EH (cell line): ENCODE measurements at regions not wholly inside any gene's neighbourhood (a gene's known extent, or its start where the extent isn't known, plus 50 kb on each side); places are given as distances from the start of the nearest gene placed in this dataset.

Experiments
- DNase-seq: peaks from one replicate; pipeline ENCODE4 v3.0.0-alpha.2; 2015; ENCODE audit warnings: low read depth

GRCh38 chr4:125801924-125802323 lies 487.2 kb downstream of the FAT4 start:
- no peak for DNase-seq

- no peak for DNase-seq
Observed at GRCh38 chr4:125808022-125808421, 493.3 kb downstream of the FAT4 start.

DNA sequence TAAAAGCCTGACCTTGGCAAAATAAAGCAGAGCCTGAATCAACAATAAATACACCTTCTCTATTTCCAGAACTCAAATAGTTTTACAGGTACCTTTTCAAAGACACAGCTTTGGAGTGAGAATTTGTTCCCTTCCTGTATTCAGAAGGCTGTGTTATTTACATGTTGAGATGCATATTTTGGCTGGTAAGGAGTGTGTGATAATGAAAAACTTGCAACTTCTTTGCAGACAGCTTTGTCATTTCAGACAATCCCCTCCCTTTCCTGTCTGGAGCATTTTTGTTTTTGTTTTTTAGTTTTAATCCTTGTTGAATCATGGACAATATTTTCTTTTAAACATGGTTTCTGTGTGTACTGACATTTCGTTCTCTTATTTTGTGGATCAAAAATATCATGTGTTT lies 493.8 kb downstream of the FAT4 start:
- no peak for DNase-seq

- no peak for DNase-seq
Observed at GRCh38 chr4:125811892-125812291, 497.1 kb downstream of the FAT4 start.

DNA sequence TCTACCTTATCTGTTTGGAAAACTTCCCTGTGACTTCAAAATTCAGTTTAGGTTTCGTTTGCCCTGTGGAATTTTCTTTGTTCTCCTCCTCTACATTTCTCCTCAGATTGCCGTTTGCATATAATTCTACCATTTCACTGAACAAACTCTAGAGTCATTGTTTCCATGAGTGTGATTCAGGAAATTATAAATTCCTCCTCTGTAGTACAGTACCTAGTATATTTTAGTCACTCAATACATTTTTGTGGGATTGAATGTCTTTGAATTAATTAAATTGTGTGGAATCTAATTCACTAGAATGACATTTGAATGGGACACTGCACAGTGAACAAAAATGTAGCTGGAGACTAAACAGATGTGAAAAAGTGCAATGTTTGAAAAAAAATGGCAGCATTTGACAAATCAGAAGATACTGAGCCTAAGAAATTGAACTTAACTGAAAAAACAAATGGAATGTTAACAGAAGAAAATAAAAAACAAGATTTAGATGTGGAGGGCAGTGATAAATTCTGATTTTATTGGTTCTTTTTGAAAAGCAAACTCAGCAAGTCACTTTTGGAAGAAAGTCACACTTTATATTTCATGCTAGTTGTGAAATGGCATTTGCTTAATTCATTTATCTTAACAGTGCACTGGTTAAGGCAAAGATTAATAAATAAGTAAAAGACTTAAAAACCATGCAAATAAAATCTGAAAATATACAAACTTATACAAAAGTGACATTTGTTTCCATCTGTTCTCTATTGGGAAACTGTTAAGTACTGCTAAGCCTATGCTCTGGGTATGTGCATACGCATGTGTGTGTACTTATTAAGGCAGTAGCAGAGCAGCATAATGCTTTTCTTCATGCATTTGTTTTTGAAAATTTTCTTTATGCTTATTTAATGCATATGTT lies 512.3 kb downstream of the FAT4 start:
- peak; percentile 2 for DNase-seq

DNA sequence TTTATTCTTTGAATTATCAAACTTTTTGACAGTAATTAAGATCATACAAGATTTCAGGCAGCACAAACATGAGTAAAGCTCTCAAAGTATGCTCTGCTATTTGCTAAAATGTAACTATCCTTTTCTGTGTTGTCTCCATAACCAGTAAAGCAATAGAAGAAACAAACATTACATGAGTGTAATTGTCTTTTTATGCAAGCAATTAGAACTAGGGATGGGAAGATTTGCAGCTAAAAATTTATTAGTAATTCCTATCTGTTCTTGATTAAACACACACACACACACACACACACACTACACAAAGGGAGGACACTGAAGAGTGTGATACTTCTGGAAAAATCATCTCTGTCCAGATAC lies 512.9 kb downstream of the FAT4 start:
- no peak for DNase-seq

GRCh38 chr4:125828346-125828745 lies 513.6 kb downstream of the FAT4 start:
- DNase-seq = no peak

GRCh38 chr4:125832161-125832560 lies 517.4 kb downstream of the FAT4 start:
- no peak for DNase-seq

GRCh38 chr4:125836597-125837195 lies 521.9 kb downstream of the FAT4 start:
- peak; percentile 4 for DNase-seq

- no peak for DNase-seq
Observed at GRCh38 chr4:125837493-125838201, 522.9 kb downstream of the FAT4 start.

DNA sequence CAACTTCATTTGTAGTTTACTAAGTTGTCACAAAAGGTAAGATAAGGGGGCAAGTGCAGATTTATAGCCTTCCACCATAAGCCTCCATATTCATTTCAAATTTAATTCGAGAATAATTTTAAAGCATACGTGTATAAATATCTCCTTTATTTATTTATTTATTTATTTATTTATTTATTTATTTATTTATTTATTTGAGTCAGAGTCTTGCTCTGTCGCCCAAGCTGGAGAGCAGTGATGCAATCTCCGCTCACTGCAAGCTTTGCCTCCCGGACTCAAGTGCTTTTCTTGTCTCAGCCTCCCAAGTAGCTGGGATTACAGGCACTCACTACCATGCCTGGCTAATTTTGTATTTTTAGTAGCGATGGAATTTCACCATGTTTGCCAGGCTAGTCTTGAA lies 523.4 kb downstream of the FAT4 start:
- DNase-seq = no peak

DNA sequence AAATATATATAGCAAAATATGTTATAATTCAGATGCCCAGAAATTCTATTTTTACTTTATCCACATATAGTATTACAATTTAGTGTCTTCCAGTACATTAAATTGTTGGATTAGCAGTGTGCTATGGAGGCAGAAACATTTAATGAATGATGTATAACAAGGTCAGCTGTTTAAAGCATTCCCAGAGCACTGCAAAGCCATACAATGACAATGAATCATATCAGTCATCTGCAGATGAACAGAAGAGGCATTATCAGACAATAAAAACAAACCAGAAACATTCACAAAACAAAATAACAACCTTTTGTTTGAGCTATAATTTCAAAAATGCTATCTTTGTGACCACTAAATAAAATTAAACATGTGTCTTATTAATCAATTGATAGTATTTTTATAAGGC lies 524.2 kb downstream of the FAT4 start:
- peak; percentile 4 for DNase-seq

GRCh38 chr4:125843947-125844346 lies 529.2 kb downstream of the FAT4 start:
- no peak for DNase-seq

GRCh38 chr4:125847518-125847917 lies 532.8 kb downstream of the FAT4 start:
- no peak for DNase-seq

DNA sequence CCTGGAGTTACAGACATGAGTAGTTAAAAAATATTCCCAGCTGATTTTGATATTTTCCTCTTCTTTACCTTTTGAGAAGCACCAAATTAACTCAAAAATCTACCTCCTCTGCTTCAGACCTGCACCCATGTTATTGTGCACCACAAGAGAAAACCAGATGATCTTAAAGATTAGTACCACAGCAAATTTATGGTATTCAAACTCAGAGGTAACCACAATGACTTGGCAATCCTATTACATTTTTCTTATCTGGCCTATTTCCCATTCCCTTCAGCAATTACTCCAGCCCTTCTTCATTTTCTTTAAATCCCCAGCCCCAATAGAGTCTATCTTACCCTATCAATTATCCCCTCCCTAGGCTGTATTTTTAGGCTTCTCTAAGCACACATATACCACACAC lies 535.1 kb downstream of the FAT4 start:
- DNase-seq = peak; percentile 65

DNA sequence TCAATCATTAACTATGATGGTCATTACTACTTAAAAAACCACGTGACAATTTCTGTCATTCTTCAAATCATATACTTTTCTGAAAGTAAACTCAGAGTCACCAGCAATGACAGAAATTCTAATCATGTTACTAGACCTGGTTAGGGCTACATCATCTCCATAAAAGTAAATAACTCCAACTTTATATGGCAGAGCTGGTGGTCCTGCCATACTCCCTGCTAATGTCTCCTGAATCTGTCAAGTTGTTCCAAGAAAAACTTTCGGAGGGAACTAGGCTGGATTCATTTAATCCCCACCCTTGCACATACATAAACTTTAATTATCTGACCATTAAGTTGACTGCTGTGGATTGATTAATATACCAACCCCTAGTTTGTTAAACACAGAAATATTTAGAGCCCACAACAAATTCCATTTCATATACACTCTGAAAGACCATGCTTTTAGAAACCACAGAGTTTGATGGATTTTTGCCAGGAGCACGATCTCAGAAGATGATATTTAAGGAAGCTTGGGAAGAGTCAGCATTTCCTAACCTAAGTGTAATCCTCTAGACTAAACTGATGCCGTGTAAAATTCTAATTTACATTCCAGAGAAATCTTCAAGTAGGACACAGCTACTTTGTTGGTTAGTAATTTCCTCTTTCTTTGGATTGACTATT lies 577.0 kb downstream of the FAT4 start:
- peak; percentile 98 for DNase-seq

- DNase-seq = no peak
Observed at GRCh38 chr4:125904802-125905201, 590.0 kb downstream of the FAT4 start.

GRCh38 chr4:125911058-125911457 lies 596.3 kb downstream of the FAT4 start:
- no peak for DNase-seq

DNA sequence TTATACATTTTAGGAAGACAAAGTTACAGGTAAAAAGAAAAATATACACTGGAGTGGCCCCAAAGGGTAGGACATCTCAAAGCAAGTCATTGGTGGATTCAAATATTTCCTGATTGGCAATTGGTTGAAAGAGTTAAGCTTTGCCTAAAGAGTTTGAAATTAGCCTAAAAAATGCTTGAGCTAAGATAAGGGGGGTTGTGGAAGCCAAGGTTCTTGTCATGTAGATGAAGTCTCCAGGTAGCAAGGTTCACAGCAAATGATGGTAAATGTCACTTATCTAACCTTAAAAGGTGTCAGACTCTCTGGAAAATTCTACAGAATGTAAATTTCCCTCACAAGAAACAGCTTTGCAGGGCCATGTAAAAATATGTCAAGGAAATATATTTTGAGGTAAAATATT lies 596.7 kb downstream of the FAT4 start:
- no peak for DNase-seq

DNA sequence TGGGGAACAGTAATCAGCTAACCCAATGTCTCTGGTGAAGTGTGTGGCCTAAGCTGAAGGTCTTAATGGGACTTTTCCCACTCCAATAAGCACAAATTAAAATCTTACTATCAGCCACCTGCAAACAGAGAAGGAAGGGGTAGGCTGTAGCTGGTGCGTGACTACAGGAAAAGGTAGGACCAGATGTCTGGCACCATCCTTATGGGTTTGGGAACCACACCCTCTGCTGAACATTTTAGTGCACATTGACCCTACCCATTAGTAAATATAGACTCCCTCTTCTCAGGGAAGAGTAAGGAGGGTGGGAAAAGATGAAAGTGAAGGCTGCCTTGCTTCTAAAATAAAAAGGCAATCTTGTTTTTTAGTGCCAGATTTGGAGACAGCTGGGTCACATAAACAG lies 602.8 kb downstream of the FAT4 start:
- DNase-seq = no peak

DNA sequence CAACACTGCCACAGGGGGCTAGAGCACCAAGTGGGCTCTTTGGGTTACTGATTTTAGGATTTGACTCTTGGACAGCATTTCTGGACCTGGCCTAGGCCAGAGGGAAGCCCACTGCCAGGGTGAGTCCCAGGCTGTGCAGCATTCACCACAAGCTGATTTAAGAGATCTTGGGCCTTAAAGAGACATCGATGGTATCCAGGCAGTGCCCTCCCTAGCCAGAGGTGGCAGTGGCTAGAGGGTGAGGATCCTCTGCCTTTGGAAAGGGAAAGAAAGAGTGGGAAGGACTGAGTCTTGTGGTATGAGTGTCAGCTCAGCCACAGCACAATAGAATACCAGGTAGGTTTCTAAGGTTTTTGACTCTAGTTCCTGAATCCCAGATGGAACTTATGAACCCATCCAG lies 613.9 kb downstream of the FAT4 start:
- DNase-seq = no peak

GRCh38 chr4:125938541-125938940 lies 623.8 kb downstream of the FAT4 start:
- DNase-seq = no peak

- no peak for DNase-seq
Observed at GRCh38 chr4:125940426-125940825, 625.7 kb downstream of the FAT4 start.
